Chondrocyte (in vitro differentiated cells): ENCODE measurements at regions not wholly inside any gene's neighbourhood (a gene's known extent, or its start where the extent isn't known, plus 50 kb on each side); places are given as distances from the start of the nearest gene placed in this dataset.
"Not testable (repeated sequence)": the region's sequence is repeated elsewhere in the genome, so short reads cannot be mapped to it uniquely, and the experiment has no call there.

Experiments
- DNase-seq: peaks from one replicate; pipeline ENCODE4 v3.0.0; 2021; ENCODE audit warnings: mixed read lengths, low spot score
- H3K27ac Mint-ChIP-seq: one replicate; pipeline ENCODE4 v1.8.0; 2021; ENCODE audit warnings: mild to moderate bottlenecking, moderate library complexity, mixed read lengths; ENCODE audit not compliant: unreplicated experiment
- H3K27me3 Mint-ChIP-seq: 2 replicates; pipeline ENCODE4 v1.8.0; 2021; ENCODE audit warnings: low read depth, mixed read lengths
- H3K36me3 Mint-ChIP-seq: 2 replicates; pipeline ENCODE4 v1.8.0; 2021; ENCODE audit warnings: low read depth, mixed read lengths
- H3K4me1 Mint-ChIP-seq: 2 replicates; pipeline ENCODE4 v1.8.0; 2021; ENCODE audit warnings: low read depth, mild to moderate bottlenecking, mixed read lengths
- H3K4me3 Mint-ChIP-seq: one replicate; pipeline ENCODE4 v1.8.0; 2021; ENCODE audit warnings: mild to moderate bottlenecking, moderate library complexity, mixed read lengths; ENCODE audit not compliant: unreplicated experiment
- H3K9me3 Mint-ChIP-seq: 2 replicates; pipeline ENCODE4 v1.8.0; 2021; ENCODE audit warnings: low read depth, mixed read lengths
- CTCF ChIP-seq: fragments of 200-600 bp; sonication (generic); IDR thresholded peaks from 2 replicates; pipeline ENCODE4 v1.5.0; 2021; ENCODE audit warnings: antibody characterized with exemption, mild to moderate bottlenecking, moderate library complexity

GRCh38 chr2:55124682-55125081 is 74.4 kb upstream of the RTN4 start:
- not testable (repeated sequence) for DNase-seq

GRCh38 chr2:55123851-55124269 is 73.6 kb upstream of the RTN4 start:
- DNase-seq: no peak
- Mint-ChIP-seq H3K27me3 (no peaks in the 10 kb centered on the region), H3K27ac (no peak overlapping the region), H3K36me3 (peaks cover 3% of the 10 kb centered on the region), H3K4me1 (peaks cover 41% of the 10 kb centered on the region), H3K9me3 (peaks cover 7% of the 10 kb centered on the region), H3K4me3 (no peak overlapping the region)
- no peak for TF ChIP-seq CTCF

More at GRCh38 chr2:55124682-55125081, 74.4 kb upstream of the RTN4 start:
- not testable (repeated sequence) for H3K27me3 Mint-ChIP-seq, H3K4me3 Mint-ChIP-seq, H3K36me3 Mint-ChIP-seq, H3K27ac Mint-ChIP-seq, H3K9me3 Mint-ChIP-seq
- peaks cover 33% of the 10 kb centered on the region for H3K4me1 Mint-ChIP-seq

GRCh38 chr2:55120634-55121359 is 70.5 kb upstream of the RTN4 start:
- peaks cover 7% of the 10 kb centered on the region for H3K9me3 Mint-ChIP-seq
- no peaks in the 10 kb centered on the region for H3K27me3 Mint-ChIP-seq
- peaks cover 3% of the 10 kb centered on the region for H3K36me3 Mint-ChIP-seq
- H3K27ac Mint-ChIP-seq: peak overlapping the region; percentile 89
- H3K4me3 Mint-ChIP-seq: peak overlapping the region; percentile 47
- H3K4me1 Mint-ChIP-seq: peaks cover 68% of the 10 kb centered on the region
- DNase-seq: no peak
- TF ChIP-seq CTCF: peak; percentile 18

- no peak for DNase-seq
- H3K9me3 Mint-ChIP-seq: peaks cover 6% of the 10 kb centered on the region
- H3K27me3 Mint-ChIP-seq: no peaks in the 10 kb centered on the region
- peak overlapping the region; percentile 89 for H3K27ac Mint-ChIP-seq
- H3K4me1 Mint-ChIP-seq: peaks cover 77% of the 10 kb centered on the region
- H3K36me3 Mint-ChIP-seq: peaks cover 3% of the 10 kb centered on the region
- peak overlapping the region; percentile 47 for H3K4me3 Mint-ChIP-seq
- TF ChIP-seq CTCF: no peak
Measured at GRCh38 chr2:55119711-55120487, 69.6 kb upstream of the RTN4 start.

- Mint-ChIP-seq H3K9me3 (no peaks in the 10 kb centered on the region), H3K27me3 (no peaks in the 10 kb centered on the region), H3K4me1 (peaks cover 79% of the 10 kb centered on the region), H3K4me3 (no peak overlapping the region), H3K27ac (peak overlapping the region; percentile 23), H3K36me3 (no peaks in the 10 kb centered on the region)
- TF ChIP-seq CTCF: no peak
- DNase-seq: no peak
Measured at GRCh38 chr2:55118643-55119083, 68.4 kb upstream of the RTN4 start.
